GM12878 (cell line): ENCODE measurements at regions not wholly inside any gene's neighbourhood (a gene's known extent, or its start where the extent isn't known, plus 50 kb on each side); places are given as distances from the start of the nearest gene placed in this dataset.

Source experiments
- ATAC-seq: fragments of 200-7000 bp; cut with Tn5 transposase; 3 replicates; pipeline ENCODE4 v1.9.1; 2020; ENCODE audit warnings: mild to moderate bottlenecking, moderate library complexity
- BruUV-seq: library from RNA; stranded (reverse); fragments of 400-500 nt; replicated peaks from 2 replicates; lab custom pipeline; 2021; lab: Mats Ljungman, UMichigan
- CTCF ChIA-PET: fragments of 300-600 bp; sonication (Branson Sonifier 250); formaldehyde crosslinking; extraction: SDS; loops from one replicate; lab custom pipeline; 2021; ENCODE audit warnings: inconsistent platforms; lab: Yijun Ruan, JAX
- POLR2A ChIA-PET: fragments of 350-600 bp; formaldehyde crosslinking; extraction: SDS; loops from one replicate; lab custom pipeline; 2021; ENCODE audit warnings: inconsistent platforms; lab: Charles Lee
- RAD21 ChIA-PET: fragments of 300-600 bp; sonication (Branson Sonifier 250); formaldehyde crosslinking; loops from one replicate; lab custom pipeline; 2023; ENCODE audit warnings: antibody characterized with exemption; ENCODE audit not compliant: unreplicated experiment; lab: Charles Lee
- SMC1A ChIA-PET: fragments of 300-600 bp; sonication (Branson Sonifier 250); formaldehyde crosslinking; loops from one replicate; lab custom pipeline; 2023; ENCODE audit not compliant: unreplicated experiment, uncharacterized antibody; lab: Charles Lee
- DNase-seq: peaks from one replicate; pipeline ENCODE4 v3.0.0-alpha.2; 2011; ENCODE audit warnings: low read depth, low spot score
- FAIRE-seq: peaks from 3 replicates; lab custom pipeline; 2011; peaks lifted over from hg19 to GRCh38; lab: Jason Lieb, UNC
- H2AFZ ChIP-seq: 2 replicates; pipeline ENCODE4 v1.6.0; 2011; ENCODE audit warnings: low read depth, low read length, control low read depth; ENCODE audit not compliant: control insufficient read depth
- H3K27ac ChIP-seq: 2 replicates; pipeline ENCODE4 v1.5.1; 2011; ENCODE audit warnings: control low read depth; ENCODE audit not compliant: control insufficient read depth, insufficient read depth
- H3K27me3 ChIP-seq, 2 experiments: replicated peaks in 1 of 2; 2 replicates each; pipeline versions ENCODE4 v1.6.0 to v1.6.1; 2011; ENCODE audit warnings: low read length in 1 of 2; ENCODE audit not compliant: control insufficient read depth in 2 of 2, insufficient read depth in 2 of 2
- H3K36me3 ChIP-seq, 2 experiments: 2 replicates each; pipeline ENCODE4 v1.5.1; 2011; ENCODE audit warnings: low read length in 1 of 2; ENCODE audit not compliant: control insufficient read depth in 2 of 2, insufficient read depth in 2 of 2
- H3K4me1 ChIP-seq: 2 replicates; pipeline ENCODE4 v1.6.1; 2011; ENCODE audit warnings: mild to moderate bottlenecking, low read length, moderate library complexity, mixed read lengths; ENCODE audit not compliant: control insufficient read depth, insufficient read depth
- H3K4me2 ChIP-seq: 2 replicates; pipeline ENCODE4 v1.6.0; 2011; ENCODE audit warnings: control low read depth; ENCODE audit not compliant: control insufficient read depth, insufficient read depth
- H3K4me3 ChIP-seq: fragments of 200-600 bp; sonication (generic); 2 replicates; pipeline ENCODE4 v1.5.1; 2016
- H3K79me2 ChIP-seq: 2 replicates; pipeline ENCODE4 v1.6.0; 2011; ENCODE audit warnings: low read length; ENCODE audit not compliant: control insufficient read depth, insufficient read depth
- H3K9ac ChIP-seq: 2 replicates; pipeline ENCODE4 v1.8.0; 2011; ENCODE audit warnings: low read length, control low read depth, mixed read lengths; ENCODE audit not compliant: control insufficient read depth, insufficient read depth
- H3K9me3 ChIP-seq: replicated peaks from 3 replicates; pipeline ENCODE4 v1.5.1; 2011; ENCODE audit warnings: mild to moderate bottlenecking, low read length; ENCODE audit not compliant: control insufficient read depth, insufficient read depth
- H4K20me1 ChIP-seq: 2 replicates; pipeline ENCODE4 v1.6.0; 2011; ENCODE audit not compliant: control insufficient read depth, insufficient read depth
- IKZF1 ChIP-seq: fragments of 450-650 bp; conservative IDR thresholded peaks from 2 replicates; pipeline ENCODE4 v1.6.1; 2017; ENCODE audit warnings: antibody characterized with exemption, mild to moderate bottlenecking
- POLR2AphosphoS2 ChIP-seq: IDR thresholded peaks from 2 replicates; pipeline ENCODE4 v1.6.1; 2011; ENCODE audit warnings: low read depth, mild to moderate bottlenecking, low read length, improper control_type of control experiment, moderate library complexity
- RELA ChIP-seq: fragments of 450-650 bp; IDR thresholded peaks from 2 replicates; pipeline ENCODE4 v1.8.0; 2014; ENCODE audit warnings: borderline replicate concordance; ENCODE audit not compliant: partially characterized antibody
- SIX5 ChIP-seq: IDR thresholded peaks from 2 replicates; pipeline ENCODE4 v1.6.1; 2011; ENCODE audit warnings: mild to moderate bottlenecking, low read depth, low read length, moderate library complexity; ENCODE audit not compliant: severe bottlenecking
- SMARCA5 ChIP-seq: fragments of 450-650 bp; IDR thresholded peaks from 2 replicates; pipeline ENCODE4 v1.6.1; 2017; ENCODE audit warnings: mild to moderate bottlenecking
- WGBS: methylation state at CpG from one replicate; pipeline ENCODE4 v1.1.6; 2016; ENCODE audit warnings: low lambda C conversion rate; ENCODE audit not compliant: insufficient replicate concordance, insufficient coverage; ENCODE audit errors: missing lambda C conversion rate; 5-methylcytosine and 5-hydroxymethylcytosine counted together
- in situ Hi-C: fragments of 300-500 bp; cut with MboI; formaldehyde crosslinking; loops from 9 replicates; pipeline ENCODE4 v1.14.3; 2018; ENCODE audit warnings: mixed read lengths
- intact Hi-C: fragments of 100-400 bp; cut with micrococcal nuclease; formaldehyde crosslinking; loops from one replicate; pipeline ENCODE4 v1.14.2; 2022; ENCODE audit not compliant: unreplicated experiment
- TF ChIP-seq, protein P1 (sequence below), 3 experiments: IDR thresholded peaks in 2 of 3; conservative IDR thresholded peaks in 1 of 3; 2 replicates each; pipeline ENCODE4 v1.5.1; 2011; ENCODE audit warnings: low read depth in 3 of 3, low read length in 3 of 3, mild to moderate bottlenecking in 3 of 3, control low read depth in 2 of 3, moderate library complexity in 2 of 3, inconsistent platforms in 1 of 3, mixed read lengths in 1 of 3; ENCODE audit not compliant: control insufficient read depth in 2 of 3, insufficient read depth in 1 of 3; ENCODE audit errors: extremely low read depth in 1 of 3
- TF ChIP-seq, protein P2 (sequence below): fragments of 450-650 bp; conservative IDR thresholded peaks from 2 replicates; pipeline ENCODE4 v1.6.1; 2017; ENCODE audit warnings: mild to moderate bottlenecking, moderate library complexity

DNA sequence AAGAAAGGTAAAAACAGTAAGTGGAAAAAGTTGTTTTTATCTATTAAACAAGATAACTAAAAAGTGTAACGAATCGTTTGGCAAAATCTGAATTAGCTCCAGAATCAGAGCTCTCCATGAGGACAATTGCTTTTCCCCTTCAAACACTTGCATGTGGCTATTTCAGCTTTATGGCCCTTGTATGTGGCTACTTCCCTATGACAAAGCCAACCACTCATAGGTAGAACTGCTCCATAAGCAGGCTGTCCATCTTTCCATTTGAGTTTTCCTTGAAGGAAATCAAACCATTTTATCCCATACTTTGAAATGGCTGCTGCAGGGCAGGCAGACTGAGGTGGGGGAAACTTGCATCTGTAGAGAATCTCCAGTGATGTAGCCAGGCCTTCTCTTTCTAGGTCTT, 445.5 kb upstream of the ID2 start:
- 100% methylated on average over 2 of the region's 2 CpGs for WGBS
- H3K79me2 ChIP-seq, result no peaks in the 10 kb centered on the region
- peaks cover 2% of the 10 kb centered on the region; the same call in 2 of the 3 replicates for H3K9me3 ChIP-seq
- TF ChIP-seq SIX5 (no peak), SMARCA5 (no peak), POLR2AphosphoS2 (no peak), IKZF1 (no peak), RELA (no peak)
- TF ChIP-seq, protein P1, sequence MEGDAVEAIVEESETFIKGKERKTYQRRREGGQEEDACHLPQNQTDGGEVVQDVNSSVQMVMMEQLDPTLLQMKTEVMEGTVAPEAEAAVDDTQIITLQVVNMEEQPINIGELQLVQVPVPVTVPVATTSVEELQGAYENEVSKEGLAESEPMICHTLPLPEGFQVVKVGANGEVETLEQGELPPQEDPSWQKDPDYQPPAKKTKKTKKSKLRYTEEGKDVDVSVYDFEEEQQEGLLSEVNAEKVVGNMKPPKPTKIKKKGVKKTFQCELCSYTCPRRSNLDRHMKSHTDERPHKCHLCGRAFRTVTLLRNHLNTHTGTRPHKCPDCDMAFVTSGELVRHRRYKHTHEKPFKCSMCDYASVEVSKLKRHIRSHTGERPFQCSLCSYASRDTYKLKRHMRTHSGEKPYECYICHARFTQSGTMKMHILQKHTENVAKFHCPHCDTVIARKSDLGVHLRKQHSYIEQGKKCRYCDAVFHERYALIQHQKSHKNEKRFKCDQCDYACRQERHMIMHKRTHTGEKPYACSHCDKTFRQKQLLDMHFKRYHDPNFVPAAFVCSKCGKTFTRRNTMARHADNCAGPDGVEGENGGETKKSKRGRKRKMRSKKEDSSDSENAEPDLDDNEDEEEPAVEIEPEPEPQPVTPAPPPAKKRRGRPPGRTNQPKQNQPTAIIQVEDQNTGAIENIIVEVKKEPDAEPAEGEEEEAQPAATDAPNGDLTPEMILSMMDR (IDR thresholded peaks at IDR 0.05 in 2 of 3, conservative IDR thresholded peaks at IDR 0.05 in 1 of 3; ENCODE audit: control insufficient read depth in 2 of 3, extremely low read depth in 1 of 3, insufficient read depth in 1 of 3, low read depth in 3 of 3, low read length in 3 of 3), result no peak
- TF ChIP-seq, protein P2, sequence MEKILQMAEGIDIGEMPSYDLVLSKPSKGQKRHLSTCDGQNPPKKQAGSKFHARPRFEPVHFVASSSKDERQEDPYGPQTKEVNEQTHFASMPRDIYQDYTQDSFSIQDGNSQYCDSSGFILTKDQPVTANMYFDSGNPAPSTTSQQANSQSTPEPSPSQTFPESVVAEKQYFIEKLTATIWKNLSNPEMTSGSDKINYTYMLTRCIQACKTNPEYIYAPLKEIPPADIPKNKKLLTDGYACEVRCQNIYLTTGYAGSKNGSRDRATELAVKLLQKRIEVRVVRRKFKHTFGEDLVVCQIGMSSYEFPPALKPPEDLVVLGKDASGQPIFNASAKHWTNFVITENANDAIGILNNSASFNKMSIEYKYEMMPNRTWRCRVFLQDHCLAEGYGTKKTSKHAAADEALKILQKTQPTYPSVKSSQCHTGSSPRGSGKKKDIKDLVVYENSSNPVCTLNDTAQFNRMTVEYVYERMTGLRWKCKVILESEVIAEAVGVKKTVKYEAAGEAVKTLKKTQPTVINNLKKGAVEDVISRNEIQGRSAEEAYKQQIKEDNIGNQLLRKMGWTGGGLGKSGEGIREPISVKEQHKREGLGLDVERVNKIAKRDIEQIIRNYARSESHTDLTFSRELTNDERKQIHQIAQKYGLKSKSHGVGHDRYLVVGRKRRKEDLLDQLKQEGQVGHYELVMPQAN, result no peak
- BruUV-seq, result no TSS peak
- no peak overlapping the region for H3K4me3 ChIP-seq
- no peak overlapping the region for H3K9ac ChIP-seq
- ChIA-PET CTCF (interaction anchor here (0.6 to 0.7 kb wide), 3 partner anchors 17 to 255 kb away, joined by 3 read pairs; no protein-coding TSS in a partner anchor), RAD21 (interaction anchor here (0.7 to 4.1 kb wide), 4 partner anchors 65 to 308 kb away, joined by 3 to 23 read pairs (median 12); no protein-coding TSS in a partner anchor), POLR2A (interaction anchor here (0.5 to 1.6 kb wide), 3 partner anchors 9 to 251 kb away, joined by 3 to 4 read pairs (median 3); no protein-coding TSS in a partner anchor), SMC1A (interaction anchor here (0.6 to 9.8 kb wide), 5 partner anchors 12 to 168 kb away, joined by 3 to 125 read pairs (median 7); no protein-coding TSS in a partner anchor)
- FAIRE-seq (no peak), DNase-seq (no peak), ATAC-seq (no peak)
- H3K27ac ChIP-seq, result no peak overlapping the region
- H3K4me1 ChIP-seq, result peaks cover 35% of the 10 kb centered on the region
- H2AFZ ChIP-seq, result no peak overlapping the region
- no peaks in the 10 kb centered on the region for H3K27me3 ChIP-seq
- no peaks in the 10 kb centered on the region for H3K36me3 ChIP-seq
- H3K4me2 ChIP-seq, result no peak overlapping the region
- H4K20me1 ChIP-seq, result no peaks in the 10 kb centered on the region
- intact Hi-C loops, result loop anchor here (5.0 to 10.0 kb wide), 3 partner anchors 306 to 802 kb away; partner anchors contain the start of gene ID2
- in situ Hi-C loops, result loop anchor here (10.0 kb wide), 1 partner anchor 448 kb away; the partner anchor contains the start of gene ID2
